ENCODE measurements at regions not wholly inside any gene's neighbourhood (a gene's known extent, or its start where the extent isn't known, plus 50 kb on each side); places are given as distances from the start of the nearest gene placed in this dataset.

GRCh38 chr5:85225388-85225787 lies 840.7 kb upstream of the EDIL3 start:
- no peak for ATAC-seq (replicated peaks in 6 of 8)
- Histone ChIP-seq H3K4me1 (replicated peaks in 1 of 2) (no peaks in the 10 kb centered on the region), H3K4me3 (no peak overlapping the region), H3K27ac (no peak overlapping the region)
- WGBS, 10 experiments: 0 to 100% (median 100%) methylated on average over 1 of the region's 1 CpG; no CpG with 5 or more reads in 3 of the 10 experiments
- in situ Hi-C loops (cut with MboI; ENCODE audit: low pct_unique_long_range_greater_than_20kb in 2 of 9, low sequenced_read_pairs in 9 of 9, unreplicated experiment in 9 of 9): no loop called here

GRCh38 chr5:85249204-85249603 lies 864.5 kb upstream of the EDIL3 start:
- no peak overlapping the region for H3K27ac ChIP-seq
- WGBS, 10 experiments: 0 to 84% (median 58%) methylated on average over 1 to 2 of the region's 2 CpGs; no CpG with 5 or more reads in 2 of the 10 experiments
- H3K4me1 ChIP-seq (replicated peaks in 1 of 2): no peaks in the 10 kb centered on the region
- ATAC-seq (replicated peaks in 6 of 8): no peak
- in situ Hi-C loops (cut with MboI; ENCODE audit: low pct_unique_long_range_greater_than_20kb in 2 of 9, low sequenced_read_pairs in 9 of 9, unreplicated experiment in 9 of 9): no loop called here
- no peak overlapping the region for H3K4me3 ChIP-seq

GRCh38 chr5:85263125-85263524 lies 878.4 kb upstream of the EDIL3 start:
- Histone ChIP-seq H3K4me1 (replicated peaks in 1 of 2) (no peaks in the 10 kb centered on the region), H3K4me3 (no peak overlapping the region), H3K27ac (no peak overlapping the region)
- in situ Hi-C loops (cut with MboI; ENCODE audit: low pct_unique_long_range_greater_than_20kb in 2 of 9, low sequenced_read_pairs in 9 of 9, unreplicated experiment in 9 of 9): no loop called here
- WGBS, 10 experiments: 0 to 100% (median 71%) methylated on average over 1 to 2 of the region's 2 CpGs; no CpG with 5 or more reads in 2 of the 10 experiments
- ATAC-seq (replicated peaks in 6 of 8): no peak

- no peak for ATAC-seq (replicated peaks in 6 of 8)
- Histone ChIP-seq H3K27ac (no peak overlapping the region), H3K4me1 (replicated peaks in 1 of 2) (no peaks in the 10 kb centered on the region), H3K4me3 (no peak overlapping the region)
- 0 to 100% (median 84%) methylated on average over 1 of the region's 1 CpG for WGBS, 10 experiments
- in situ Hi-C loops (cut with MboI; ENCODE audit: low pct_unique_long_range_greater_than_20kb in 2 of 9, low sequenced_read_pairs in 9 of 9, unreplicated experiment in 9 of 9): no loop called here
Measured at GRCh38 chr5:85266692-85267091, 882.0 kb upstream of the EDIL3 start.

- WGBS, 10 experiments: 0 to 100% (median 41%) methylated on average over 1 to 2 of the region's 2 CpGs; no CpG with 5 or more reads in 1 of the 10 experiments
- Histone ChIP-seq H3K4me3 (no peak overlapping the region), H3K4me1 (replicated peaks in 1 of 2) (no peaks in the 10 kb centered on the region), H3K27ac (no peak overlapping the region)
- in situ Hi-C loops (cut with MboI; ENCODE audit: low pct_unique_long_range_greater_than_20kb in 2 of 9, low sequenced_read_pairs in 9 of 9, unreplicated experiment in 9 of 9): no loop called here
- ATAC-seq (replicated peaks in 6 of 8): no peak
Measured at GRCh38 chr5:85268194-85268593, 883.5 kb upstream of the EDIL3 start.

GRCh38 chr5:85278193-85278592 lies 893.5 kb upstream of the EDIL3 start:
- H3K4me3 ChIP-seq: no peak overlapping the region
- in situ Hi-C loops (cut with MboI; ENCODE audit: low pct_unique_long_range_greater_than_20kb in 2 of 9, low sequenced_read_pairs in 9 of 9, unreplicated experiment in 9 of 9): no loop called here
- no peaks in the 10 kb centered on the region for H3K4me1 ChIP-seq (replicated peaks in 1 of 2)
- H3K27ac ChIP-seq: no peak overlapping the region
- 0 to 100% (median 67%) methylated on average over 1 of the region's 1 CpG; no CpG with 5 or more reads in 1 of the 10 experiments for WGBS, 10 experiments
- no peak for ATAC-seq (replicated peaks in 6 of 8)

- Histone ChIP-seq H3K4me1 (replicated peaks in 1 of 2) (peaks cover 0 to 9% of the 10 kb centered on the region in 2 donors), H3K27ac (no peak overlapping the region), H3K4me3 (no peak overlapping the region)
- WGBS, 10 experiments: 0 to 100% (median 68%) methylated on average over 1 to 3 of the region's 3 CpGs
- in situ Hi-C loops (cut with MboI; ENCODE audit: low pct_unique_long_range_greater_than_20kb in 2 of 9, low sequenced_read_pairs in 9 of 9, unreplicated experiment in 9 of 9): no loop called here
- no peak for ATAC-seq (replicated peaks in 6 of 8)
Measured at GRCh38 chr5:85288914-85289313, 904.2 kb upstream of the EDIL3 start.

GRCh38 chr5:85293145-85293785 lies 908.6 kb upstream of the EDIL3 start:
- 20 to 100% (median 82%) methylated on average over 2 to 6 of the region's 7 CpGs; no CpG with 5 or more reads in 2 of the 10 experiments for WGBS, 10 experiments
- H3K27ac ChIP-seq: no peak overlapping the region
- H3K4me1 ChIP-seq (replicated peaks in 1 of 2): peaks cover 0 to 9% of the 10 kb centered on the region in 2 donors
- peak in 3 of 8 experiments; percentile 18 to 52 (median 45) for ATAC-seq (replicated peaks in 6 of 8)
- in situ Hi-C loops (cut with MboI; ENCODE audit: low pct_unique_long_range_greater_than_20kb in 2 of 9, low sequenced_read_pairs in 9 of 9, unreplicated experiment in 9 of 9): no loop called here
- no peak overlapping the region for H3K4me3 ChIP-seq

GRCh38 chr5:85304524-85304923 lies 919.8 kb upstream of the EDIL3 start:
- Histone ChIP-seq H3K27ac (no peak overlapping the region), H3K4me3 (no peak overlapping the region), H3K4me1 (replicated peaks in 1 of 2) (no peaks in the 10 kb centered on the region)
- in situ Hi-C loops (cut with MboI; ENCODE audit: low pct_unique_long_range_greater_than_20kb in 2 of 9, low sequenced_read_pairs in 9 of 9, unreplicated experiment in 9 of 9): no loop called here
- whole genome bisulfite sequencing, 10 experiments: 25 to 100% (median 83%) methylated on average over 1 to 2 of the region's 2 CpGs
- ATAC-seq (replicated peaks in 6 of 8): no peak

- WGBS, 10 experiments: 5 to 88% (median 42%) methylated on average over 1 to 3 of the region's 3 CpGs; no CpG with 5 or more reads in 2 of the 10 experiments
- peak in 1 of 8 experiments; percentile 31 for ATAC-seq (replicated peaks in 6 of 8)
- in situ Hi-C loops (cut with MboI; ENCODE audit: low pct_unique_long_range_greater_than_20kb in 2 of 9, low sequenced_read_pairs in 9 of 9, unreplicated experiment in 9 of 9): no loop called here
- H3K27ac ChIP-seq: no peak overlapping the region
- no peaks in the 10 kb centered on the region for H3K4me1 ChIP-seq (replicated peaks in 1 of 2)
- H3K4me3 ChIP-seq: no peak overlapping the region
Measured at GRCh38 chr5:85305766-85306165, 921.1 kb upstream of the EDIL3 start.

GRCh38 chr5:85311536-85311935 lies 926.9 kb upstream of the EDIL3 start:
- H3K27ac ChIP-seq: no peak overlapping the region
- ATAC-seq (replicated peaks in 6 of 8): no peak
- no peak overlapping the region for H3K4me3 ChIP-seq
- no peaks in the 10 kb centered on the region for H3K4me1 ChIP-seq (replicated peaks in 1 of 2)
- in situ Hi-C loops (cut with MboI; ENCODE audit: low pct_unique_long_range_greater_than_20kb in 2 of 9, low sequenced_read_pairs in 9 of 9, unreplicated experiment in 9 of 9): no loop called here
- WGBS, 10 experiments: 0 to 91% (median 40%) methylated on average over 1 to 5 of the region's 7 CpGs; no CpG with 5 or more reads in 3 of the 10 experiments

- no peaks in the 10 kb centered on the region for H3K4me1 ChIP-seq (replicated peaks in 1 of 2)
- H3K27ac ChIP-seq: no peak overlapping the region
- ATAC-seq (replicated peaks in 6 of 8): no peak
- in situ Hi-C loops (cut with MboI; ENCODE audit: low pct_unique_long_range_greater_than_20kb in 2 of 9, low sequenced_read_pairs in 9 of 9, unreplicated experiment in 9 of 9): no loop called here
- 0 to 93% (median 63%) methylated on average over 1 to 5 of the region's 6 CpGs; no CpG with 5 or more reads in 3 of the 10 experiments for WGBS, 10 experiments
- H3K4me3 ChIP-seq: no peak overlapping the region
Measured at GRCh38 chr5:85320495-85320894, 935.8 kb upstream of the EDIL3 start.

GRCh38 chr5:85333276-85333675 lies 948.6 kb upstream of the EDIL3 start:
- in situ Hi-C loops (cut with MboI; ENCODE audit: low pct_unique_long_range_greater_than_20kb in 2 of 9, low sequenced_read_pairs in 9 of 9, unreplicated experiment in 9 of 9): no loop called here
- Histone ChIP-seq H3K4me1 (replicated peaks in 1 of 2) (no peaks in the 10 kb centered on the region), H3K27ac (no peak overlapping the region), H3K4me3 (no peak overlapping the region)
- 0 to 100% (median 100%) methylated on average over 1 of the region's 1 CpG; no CpG with 5 or more reads in 5 of the 10 experiments for WGBS, 10 experiments
- ATAC-seq (replicated peaks in 6 of 8): no peak

- Histone ChIP-seq H3K27ac (no peak overlapping the region), H3K4me3 (no peak overlapping the region), H3K4me1 (replicated peaks in 1 of 2) (no peaks in the 10 kb centered on the region)
- in situ Hi-C loops (cut with MboI; ENCODE audit: low pct_unique_long_range_greater_than_20kb in 2 of 9, low sequenced_read_pairs in 9 of 9, unreplicated experiment in 9 of 9): no loop called here
- WGBS, 10 experiments: 0 to 100% (median 79%) methylated on average over 1 to 5 of the region's 5 CpGs; no CpG with 5 or more reads in 1 of the 10 experiments
- ATAC-seq (replicated peaks in 6 of 8): peak in 1 of 8 experiments; percentile 50
Measured at GRCh38 chr5:85337435-85337834, 952.8 kb upstream of the EDIL3 start.
